ENCODE measurements at regions not wholly inside any gene's neighbourhood (a gene's known extent, or its start where the extent isn't known, plus 50 kb on each side); places are given as distances from the start of the nearest gene placed in this dataset.

GRCh38 chr15:93289941-93290617 is 201.1 kb upstream of the RGMA start:
- peak overlapping the region in 2 of 10 donors; percentile 33 to 73 for H3K27ac Mint-ChIP-seq
- peaks cover 0 to 2% (median 0%) of the 10 kb centered on the region in 4 donors for H3K4me1 Mint-ChIP-seq
- H3K4me3 Mint-ChIP-seq = no peak overlapping the region
- POLR2A ChIA-PET = no interaction called here
- DNase-seq = no peak
- ATAC-seq = no peak
- H3K36me3 Mint-ChIP-seq = no peaks in the 10 kb centered on the region
- H3K27me3 Mint-ChIP-seq = peaks cover 10 to 33% (median 12%) of the 10 kb centered on the region in 5 donors
- no peaks in the 10 kb centered on the region for H3K9me3 Mint-ChIP-seq

DNA sequence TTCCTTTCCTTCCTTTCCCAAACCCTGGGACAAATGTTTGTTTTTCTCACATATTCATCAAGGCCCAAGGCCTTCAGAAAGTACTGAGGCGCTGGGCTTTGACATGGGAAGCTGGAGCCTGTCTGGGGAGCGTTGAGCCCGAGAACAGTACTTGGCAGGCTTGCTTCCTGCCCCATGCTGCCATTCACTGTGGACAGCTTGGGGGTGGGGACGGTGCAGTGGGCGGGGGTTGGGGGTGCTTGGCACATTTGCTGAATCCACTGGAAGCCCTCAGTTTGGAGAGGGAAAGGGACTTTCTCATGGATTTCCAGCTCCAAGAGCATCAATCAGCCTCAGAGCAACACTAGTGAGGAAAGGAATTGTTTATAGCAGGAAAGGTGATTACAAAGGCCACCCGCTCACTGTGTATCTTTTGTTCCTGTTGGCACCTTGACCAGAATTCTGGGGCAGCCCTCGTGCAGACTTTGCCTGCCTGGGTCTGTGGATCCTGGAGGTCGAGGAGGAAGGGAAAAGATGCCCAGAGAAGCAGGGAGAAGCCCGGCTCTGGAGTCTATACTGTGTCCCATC is 199.8 kb upstream of the RGMA start:
- Mint-ChIP-seq H3K36me3 (no peaks in the 10 kb centered on the region), H3K27ac (no peak overlapping the region), H3K27me3 (peaks cover 11 to 33% (median 15%) of the 10 kb centered on the region in 5 donors), H3K4me1 (peaks cover 0 to 2% (median 0%) of the 10 kb centered on the region in 4 donors), H3K9me3 (no peaks in the 10 kb centered on the region), H3K4me3 (no peak overlapping the region)
- POLR2A ChIA-PET = no interaction called here
- no peak for ATAC-seq
- no peak for DNase-seq

DNA sequence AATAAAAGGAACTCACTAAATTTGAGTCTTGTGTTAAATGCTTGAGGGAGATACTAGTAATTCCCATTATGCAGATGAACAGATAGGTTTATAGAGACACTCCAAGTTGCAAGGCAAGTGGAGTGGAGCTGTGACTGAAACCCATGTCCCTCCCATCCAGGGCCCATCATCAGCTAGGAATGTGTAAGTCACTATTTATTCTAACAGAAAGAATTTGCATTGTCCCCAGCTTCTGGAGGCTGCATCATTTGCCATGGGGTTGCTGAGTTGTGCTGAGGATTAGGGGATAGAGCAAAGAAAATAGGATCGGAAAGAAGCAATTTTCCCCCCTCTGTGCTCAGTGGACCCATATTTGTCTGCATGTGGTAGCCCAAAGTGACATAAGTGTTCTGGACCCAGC is 197.4 kb upstream of the RGMA start:
- Mint-ChIP-seq H3K27ac (no peak overlapping the region), H3K4me1 (peaks cover 0 to 2% (median 0%) of the 10 kb centered on the region in 4 donors), H3K9me3 (peaks cover 0 to 3% (median 0%) of the 10 kb centered on the region in 9 donors), H3K27me3 (peaks cover 10 to 33% (median 17%) of the 10 kb centered on the region in 5 donors), H3K4me3 (no peak overlapping the region), H3K36me3 (no peaks in the 10 kb centered on the region)
- ATAC-seq (no peak), DNase-seq (no peak)
- POLR2A ChIA-PET = no interaction called here

- Mint-ChIP-seq H3K9me3 (peaks cover 0 to 3% (median 0%) of the 10 kb centered on the region in 9 donors), H3K4me3 (no peak overlapping the region), H3K4me1 (no peaks in the 10 kb centered on the region), H3K27ac (no peak overlapping the region), H3K27me3 (peaks cover 3 to 17% (median 14%) of the 10 kb centered on the region in 5 donors), H3K36me3 (peaks cover 0 to 2% (median 0%) of the 10 kb centered on the region in 3 donors)
- DNase-seq (no peak), ATAC-seq (no peak)
- POLR2A ChIA-PET = no interaction called here
These were observed 194.8 kb upstream of the RGMA start for GRCh38 chr15:93283854-93284253.

DNA sequence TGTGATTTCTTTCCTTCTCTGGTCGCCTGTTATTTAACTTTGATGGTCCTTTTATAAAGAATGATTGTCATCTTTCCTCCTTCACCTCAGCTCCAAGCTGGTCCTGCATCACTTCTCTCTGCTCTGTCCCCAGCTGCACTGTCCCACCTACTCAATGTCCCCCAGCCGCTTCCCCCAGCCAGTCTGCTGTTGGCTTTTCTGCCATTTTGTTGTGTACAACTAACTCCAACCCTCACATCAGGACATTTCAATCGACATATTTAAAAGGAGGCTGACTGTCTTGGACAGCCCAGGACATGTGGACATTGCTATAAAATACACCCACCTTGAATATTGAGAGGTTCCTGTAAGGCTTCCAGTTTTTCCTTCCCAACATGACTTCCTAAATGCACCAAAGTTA is 193.8 kb upstream of the RGMA start:
- no peak for ATAC-seq
- Mint-ChIP-seq H3K4me3 (no peak overlapping the region), H3K27me3 (peaks cover 1 to 14% (median 12%) of the 10 kb centered on the region in 5 donors), H3K36me3 (peaks cover 0 to 2% (median 0%) of the 10 kb centered on the region in 3 donors), H3K27ac (no peak overlapping the region), H3K9me3 (peaks cover 0 to 3% (median 0%) of the 10 kb centered on the region in 9 donors), H3K4me1 (no peaks in the 10 kb centered on the region)
- DNase-seq = no peak
- POLR2A ChIA-PET = no interaction called here

DNA sequence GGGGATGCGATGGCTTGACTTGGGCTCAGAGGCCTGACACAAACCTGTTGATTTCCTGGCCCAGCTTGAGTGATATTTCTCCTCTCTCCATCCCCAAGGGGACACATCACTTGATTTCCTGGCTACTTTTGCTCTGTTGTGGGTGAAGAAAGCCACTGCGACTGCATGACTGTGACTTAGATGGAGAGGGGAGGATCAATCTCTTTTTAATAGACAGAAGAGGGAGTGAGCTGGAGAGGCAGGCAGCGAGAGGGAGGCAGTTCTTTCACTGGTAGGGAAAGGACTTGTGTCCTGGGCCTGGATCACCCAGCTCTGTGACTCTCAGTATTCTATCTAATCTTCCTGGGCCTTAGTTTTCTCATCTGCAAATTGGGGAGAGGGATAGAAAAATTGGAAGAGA is 189.8 kb upstream of the RGMA start:
- ATAC-seq = no peak

DNA sequence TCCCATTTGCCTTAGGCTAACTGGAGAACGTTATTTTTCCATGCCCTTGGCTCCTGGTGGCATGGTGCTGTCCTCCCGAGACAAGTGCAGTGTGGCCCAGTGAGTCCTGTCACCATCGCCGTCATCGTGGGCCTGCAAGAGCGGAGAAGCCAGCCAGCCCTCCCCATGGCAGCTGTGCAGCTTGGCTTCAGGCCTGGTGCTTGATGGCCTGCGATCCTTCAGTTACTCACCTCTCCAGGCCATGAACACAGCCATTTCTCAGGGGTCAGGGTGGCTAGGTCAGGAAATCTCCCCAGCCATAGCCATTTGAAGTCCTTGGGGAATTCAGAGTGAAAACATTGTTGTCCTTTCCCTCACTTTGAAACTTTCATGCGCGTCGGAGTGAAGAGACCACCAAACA is 189.0 kb upstream of the RGMA start:
- H3K27ac Mint-ChIP-seq = no peak overlapping the region
- H3K4me1 Mint-ChIP-seq = no peaks in the 10 kb centered on the region
- H3K36me3 Mint-ChIP-seq = peaks cover 0 to 3% (median 0%) of the 10 kb centered on the region in 3 donors
- peaks cover 0 to 12% (median 3%) of the 10 kb centered on the region in 5 donors for H3K27me3 Mint-ChIP-seq
- POLR2A ChIA-PET = no interaction called here
- DNase-seq (no peak), ATAC-seq (no peak)
- no peak overlapping the region for H3K4me3 Mint-ChIP-seq
- H3K9me3 Mint-ChIP-seq = peaks cover 0 to 4% (median 0%) of the 10 kb centered on the region in 9 donors

More for the DNA sequence above, 189.8 kb upstream of the RGMA start:
- Mint-ChIP-seq H3K4me3 (no peak overlapping the region), H3K9me3 (peaks cover 0 to 3% (median 0%) of the 10 kb centered on the region in 9 donors), H3K27me3 (peaks cover 0 to 12% (median 4%) of the 10 kb centered on the region in 5 donors), H3K27ac (no peak overlapping the region), H3K4me1 (no peaks in the 10 kb centered on the region), H3K36me3 (peaks cover 0 to 2% (median 0%) of the 10 kb centered on the region in 3 donors)
- DNase-seq = no peak
- POLR2A ChIA-PET = no interaction called here

- no peak overlapping the region for H3K27ac Mint-ChIP-seq
These were observed 185.2 kb upstream of the RGMA start for GRCh38 chr15:93274257-93274656.

GRCh38 chr15:93271871-93272270 is 182.9 kb upstream of the RGMA start:
- H3K4me3 Mint-ChIP-seq = no peak overlapping the region
- ATAC-seq (no peak), DNase-seq (no peak)
- H3K27ac Mint-ChIP-seq = no peak overlapping the region
- peaks cover 0 to 3% (median 2%) of the 10 kb centered on the region in 5 donors for H3K27me3 Mint-ChIP-seq
- no peaks in the 10 kb centered on the region for H3K4me1 Mint-ChIP-seq
- H3K36me3 Mint-ChIP-seq = peaks cover 0 to 13% (median 7%) of the 10 kb centered on the region in 3 donors
- peaks cover 0 to 33% (median 11%) of the 10 kb centered on the region in 9 donors for H3K9me3 Mint-ChIP-seq
- POLR2A ChIA-PET = no interaction called here

More at GRCh38 chr15:93274257-93274656, 185.2 kb upstream of the RGMA start:
- Mint-ChIP-seq H3K36me3 (peaks cover 0 to 13% (median 7%) of the 10 kb centered on the region in 3 donors), H3K4me1 (no peaks in the 10 kb centered on the region), H3K27me3 (peaks cover 0 to 3% (median 0%) of the 10 kb centered on the region in 5 donors), H3K9me3 (peaks cover 0 to 28% (median 11%) of the 10 kb centered on the region in 9 donors), H3K4me3 (no peak overlapping the region)
- DNase-seq (no peak), ATAC-seq (no peak)
- POLR2A ChIA-PET = no interaction called here

- no peak for DNase-seq
- no peak for ATAC-seq
- H3K36me3 Mint-ChIP-seq = peaks cover 0 to 13% (median 7%) of the 10 kb centered on the region in 3 donors
- no peaks in the 10 kb centered on the region for H3K4me1 Mint-ChIP-seq
- no peak overlapping the region for H3K27ac Mint-ChIP-seq
- POLR2A ChIA-PET = no interaction called here
- H3K4me3 Mint-ChIP-seq = no peak overlapping the region
- peaks cover 0 to 31% (median 11%) of the 10 kb centered on the region in 9 donors for H3K9me3 Mint-ChIP-seq
- peaks cover 0 to 3% (median 2%) of the 10 kb centered on the region in 5 donors for H3K27me3 Mint-ChIP-seq
These were observed 182.0 kb upstream of the RGMA start for GRCh38 chr15:93270937-93271467.

DNA sequence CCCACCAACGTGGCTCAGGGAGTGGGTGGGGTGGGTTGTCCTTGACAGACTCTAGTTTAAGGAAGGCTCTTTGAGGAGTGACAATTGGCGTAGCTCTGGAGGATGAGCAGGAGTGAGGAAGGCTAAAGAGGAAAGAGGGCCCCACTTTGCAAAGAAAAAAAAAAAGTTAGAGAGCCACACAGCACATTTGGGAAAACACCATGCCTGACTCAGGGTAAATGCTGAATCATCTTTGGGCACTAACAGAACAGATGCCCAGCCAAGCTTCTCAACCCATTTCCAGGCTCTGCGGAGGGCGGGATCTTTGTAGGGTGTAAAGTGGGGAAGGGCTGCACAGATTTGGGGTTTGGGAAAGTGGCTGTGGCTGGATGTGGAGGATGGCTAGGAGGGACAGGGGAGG is 179.1 kb upstream of the RGMA start:
- POLR2A ChIA-PET = no interaction called here
- Mint-ChIP-seq H3K9me3 (peaks cover 0 to 29% (median 11%) of the 10 kb centered on the region in 9 donors), H3K27me3 (peaks cover 0 to 4% (median 2%) of the 10 kb centered on the region in 5 donors), H3K4me3 (no peak overlapping the region), H3K27ac (no peak overlapping the region), H3K36me3 (peaks cover 0 to 13% (median 7%) of the 10 kb centered on the region in 3 donors), H3K4me1 (no peaks in the 10 kb centered on the region)
- ATAC-seq = no peak
- DNase-seq = no peak

- Mint-ChIP-seq H3K36me3 (peaks cover 0 to 6% (median 0%) of the 10 kb centered on the region in 3 donors), H3K4me3 (no peak overlapping the region), H3K4me1 (peaks cover 0 to 2% (median 0%) of the 10 kb centered on the region in 4 donors), H3K27me3 (peaks cover 0 to 6% (median 2%) of the 10 kb centered on the region in 5 donors), H3K9me3 (peaks cover 0 to 19% (median 4%) of the 10 kb centered on the region in 9 donors), H3K27ac (no peak overlapping the region)
- DNase-seq (no peak), ATAC-seq (no peak)
- POLR2A ChIA-PET = no interaction called here
These were observed 177.3 kb upstream of the RGMA start for GRCh38 chr15:93266291-93266690.

DNA sequence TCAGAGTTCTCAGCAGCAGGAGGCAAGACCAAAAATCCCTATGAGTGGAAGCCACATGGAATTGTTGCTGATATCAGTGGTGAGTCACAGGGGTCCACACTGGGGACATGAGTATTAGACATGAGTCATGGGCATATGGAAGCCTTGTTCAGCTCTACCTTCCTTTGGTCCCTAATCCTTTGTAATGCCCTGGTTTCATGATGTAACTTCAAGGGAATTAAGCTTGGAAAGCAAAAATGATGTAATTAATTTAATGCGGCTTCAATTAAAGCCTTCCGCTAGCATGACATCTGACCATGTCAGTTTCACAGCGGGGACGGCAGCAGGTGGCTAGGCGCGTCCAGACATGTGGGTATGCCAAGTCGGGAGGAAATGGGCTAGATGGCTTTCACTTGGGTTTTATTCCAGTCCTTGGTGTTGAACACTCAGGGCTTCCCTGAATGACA is 176.1 kb upstream of the RGMA start:
- no peak for ATAC-seq
- H3K4me3 Mint-ChIP-seq = no peak overlapping the region
- no peak for DNase-seq
- no peak overlapping the region for H3K27ac Mint-ChIP-seq
- no peaks in the 10 kb centered on the region for H3K36me3 Mint-ChIP-seq
- H3K4me1 Mint-ChIP-seq = peaks cover 0 to 2% (median 0%) of the 10 kb centered on the region in 4 donors
- POLR2A ChIA-PET = no interaction called here
- H3K9me3 Mint-ChIP-seq = peaks cover 0 to 9% (median 2%) of the 10 kb centered on the region in 9 donors
- H3K27me3 Mint-ChIP-seq = peaks cover 0 to 6% (median 2%) of the 10 kb centered on the region in 5 donors

Data from naive thymus-derived CD8-positive, alpha-beta T cell (primary cell).